Activated CD4-positive, alpha-beta memory T cell treated with anti-CD3 and anti-CD28 coated beads for 36 hours (primary cell): ENCODE measurements at regions not wholly inside any gene's neighbourhood (a gene's known extent, or its start where the extent isn't known, plus 50 kb on each side); places are given as distances from the start of the nearest gene placed in this dataset.

Source experiments
- CTCF ChIA-PET: fragments of 350-600 bp; sonication (Branson Sonifier 250); formaldehyde crosslinking; loops from one replicate; lab custom pipeline; 2021; ENCODE audit warnings: antibody characterized with exemption, inconsistent platforms; lab: Charles Lee
- POLR2A ChIA-PET: fragments of 350-600 bp; sonication (Branson Sonifier 250); formaldehyde crosslinking; loops from one replicate; lab custom pipeline; 2021; ENCODE audit warnings: antibody characterized with exemption; lab: Charles Lee
- DNase-seq: peaks from one replicate; pipeline ENCODE4 v3.0.0-alpha.2; 2020
- H3K27ac Mint-ChIP-seq: one replicate; pipeline ENCODE4 v1.8.0; 2021; ENCODE audit warnings: mixed read lengths
- H3K27me3 Mint-ChIP-seq: one replicate; pipeline ENCODE4 v1.8.0; 2021; ENCODE audit warnings: mixed read lengths
- H3K36me3 Mint-ChIP-seq: one replicate; pipeline ENCODE4 v1.8.0; 2021; ENCODE audit warnings: mixed read lengths
- H3K4me1 Mint-ChIP-seq: one replicate; pipeline ENCODE4 v1.8.0; 2021; ENCODE audit warnings: low read depth, mixed read lengths
- H3K4me3 Mint-ChIP-seq: one replicate; pipeline ENCODE4 v1.8.0; 2021; ENCODE audit warnings: mild to moderate bottlenecking, mixed read lengths
- H3K9me3 Mint-ChIP-seq: one replicate; pipeline ENCODE4 v1.8.0; 2021; ENCODE audit warnings: mixed read lengths
- intact Hi-C: fragments of 100-400 bp; cut with micrococcal nuclease; formaldehyde crosslinking; loops from one replicate; pipeline ENCODE4 v1.15.1; 2023

GRCh38 chr6:66578362-66578761 is 871.3 kb upstream of the EYS start:
- Mint-ChIP-seq H3K36me3 (no peaks in the 10 kb centered on the region), H3K27me3 (no peaks in the 10 kb centered on the region), H3K27ac (no peak overlapping the region), H3K9me3 (peaks cover 5% of the 10 kb centered on the region), H3K4me1 (no peaks in the 10 kb centered on the region), H3K4me3 (no peak overlapping the region)
- DNase-seq = no peak
- POLR2A ChIA-PET = no interaction called here
- intact Hi-C loops = no loop called here
- CTCF ChIA-PET = no interaction called here

DNA sequence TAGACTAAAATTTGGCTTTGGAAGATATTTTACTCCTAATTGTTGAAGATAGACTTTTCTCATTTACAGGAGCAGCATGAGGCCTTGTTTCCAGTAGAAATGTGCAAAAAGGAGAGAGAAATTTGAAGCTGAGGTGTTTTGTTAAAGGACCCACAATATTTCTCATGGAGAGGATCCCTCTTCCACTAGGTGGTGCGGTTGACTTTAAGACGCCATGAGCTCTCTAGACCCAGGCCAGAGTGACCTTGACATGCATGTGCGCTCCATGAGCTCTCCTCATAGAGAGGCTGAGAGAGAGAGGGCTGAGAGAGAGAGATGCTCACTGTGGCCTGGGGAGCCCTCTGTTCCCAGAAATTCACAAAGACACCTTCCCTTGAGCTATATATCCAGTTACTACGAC is 861.2 kb upstream of the EYS start:
- POLR2A ChIA-PET = no interaction called here
- Mint-ChIP-seq H3K4me1 (no peaks in the 10 kb centered on the region), H3K4me3 (no peak overlapping the region), H3K27me3 (no peaks in the 10 kb centered on the region), H3K27ac (no peak overlapping the region), H3K9me3 (peaks cover 4% of the 10 kb centered on the region), H3K36me3 (no peaks in the 10 kb centered on the region)
- CTCF ChIA-PET = no interaction called here
- intact Hi-C loops = no loop called here
- no peak for DNase-seq

GRCh38 chr6:66561479-66561878 is 854.5 kb upstream of the EYS start:
- H3K27me3 Mint-ChIP-seq = no peaks in the 10 kb centered on the region
- H3K4me3 Mint-ChIP-seq = no peak overlapping the region
- CTCF ChIA-PET = no interaction called here
- no peaks in the 10 kb centered on the region for H3K4me1 Mint-ChIP-seq
- H3K9me3 Mint-ChIP-seq = peaks cover 10% of the 10 kb centered on the region
- POLR2A ChIA-PET = no interaction called here
- H3K36me3 Mint-ChIP-seq = no peaks in the 10 kb centered on the region
- no peak overlapping the region for H3K27ac Mint-ChIP-seq
- intact Hi-C loops = no loop called here
- no peak for DNase-seq

- Mint-ChIP-seq H3K9me3 (peaks cover 28% of the 10 kb centered on the region), H3K4me1 (no peaks in the 10 kb centered on the region), H3K27ac (no peak overlapping the region), H3K27me3 (no peaks in the 10 kb centered on the region), H3K4me3 (no peak overlapping the region), H3K36me3 (no peaks in the 10 kb centered on the region)
- DNase-seq = no peak
- ChIA-PET POLR2A (no interaction called here), CTCF (no interaction called here)
- intact Hi-C loops = no loop called here
Observed at GRCh38 chr6:66558189-66558588, 851.2 kb upstream of the EYS start.

GRCh38 chr6:66556936-66557335 is 849.9 kb upstream of the EYS start:
- Mint-ChIP-seq H3K9me3 (peaks cover 27% of the 10 kb centered on the region), H3K4me3 (no peak overlapping the region), H3K36me3 (no peaks in the 10 kb centered on the region), H3K4me1 (no peaks in the 10 kb centered on the region), H3K27ac (no peak overlapping the region), H3K27me3 (no peaks in the 10 kb centered on the region)
- ChIA-PET CTCF (interaction anchor here (0.8 kb wide), 1 partner anchor 23 kb away, joined by 3 read pairs; no protein-coding TSS in a partner anchor), POLR2A (no interaction called here)
- intact Hi-C loops = no loop called here
- no peak for DNase-seq

- Mint-ChIP-seq H3K9me3 (peaks cover 33% of the 10 kb centered on the region), H3K36me3 (no peaks in the 10 kb centered on the region), H3K27ac (no peak overlapping the region), H3K4me3 (no peak overlapping the region), H3K4me1 (no peaks in the 10 kb centered on the region), H3K27me3 (no peaks in the 10 kb centered on the region)
- CTCF ChIA-PET = no interaction called here
- intact Hi-C loops = no loop called here
- POLR2A ChIA-PET = no interaction called here
- no peak for DNase-seq
Observed at GRCh38 chr6:66555082-66555481, 848.1 kb upstream of the EYS start.

DNA sequence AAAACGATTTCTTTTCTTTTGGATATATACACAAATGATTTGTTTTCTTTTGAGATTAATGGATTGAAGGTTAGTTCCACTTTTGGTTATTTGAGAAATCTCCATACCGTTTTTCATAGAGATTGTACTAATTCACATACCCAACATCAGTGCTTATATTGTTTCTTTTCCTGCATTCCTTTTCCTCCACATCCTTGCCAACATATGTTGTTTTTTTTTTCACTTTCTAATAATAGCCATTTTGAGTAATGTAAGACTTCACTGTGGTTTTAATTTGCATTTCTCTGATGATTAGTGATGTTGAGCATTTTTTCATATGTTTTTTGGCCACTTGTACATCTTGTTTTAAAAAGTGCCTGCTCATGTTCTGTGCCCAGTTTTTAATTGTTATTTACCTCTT is 846.4 kb upstream of the EYS start:
- Mint-ChIP-seq H3K27ac (no peak overlapping the region), H3K4me1 (no peaks in the 10 kb centered on the region), H3K9me3 (peaks cover 31% of the 10 kb centered on the region), H3K27me3 (no peaks in the 10 kb centered on the region), H3K4me3 (no peak overlapping the region), H3K36me3 (no peaks in the 10 kb centered on the region)
- POLR2A ChIA-PET = no interaction called here
- CTCF ChIA-PET = no interaction called here
- no peak for DNase-seq
- intact Hi-C loops = no loop called here

GRCh38 chr6:66538551-66539135 is 831.6 kb upstream of the EYS start:
- intact Hi-C loops = no loop called here
- ChIA-PET POLR2A (no interaction called here), CTCF (no interaction called here)
- no peaks in the 10 kb centered on the region for H3K4me1 Mint-ChIP-seq
- H3K9me3 Mint-ChIP-seq = peaks cover 11% of the 10 kb centered on the region
- H3K4me3 Mint-ChIP-seq = no peak overlapping the region
- H3K27ac Mint-ChIP-seq = no peak overlapping the region
- H3K27me3 Mint-ChIP-seq = no peaks in the 10 kb centered on the region
- DNase-seq = no peak
- no peaks in the 10 kb centered on the region for H3K36me3 Mint-ChIP-seq

GRCh38 chr6:66533921-66534404 is 826.9 kb upstream of the EYS start:
- DNase-seq = no peak
- Mint-ChIP-seq H3K9me3 (peaks cover 2% of the 10 kb centered on the region), H3K27ac (no peak overlapping the region), H3K36me3 (no peaks in the 10 kb centered on the region), H3K4me3 (no peak overlapping the region), H3K4me1 (no peaks in the 10 kb centered on the region), H3K27me3 (no peaks in the 10 kb centered on the region)
- intact Hi-C loops = no loop called here
- CTCF ChIA-PET = no interaction called here
- POLR2A ChIA-PET = no interaction called here

DNA sequence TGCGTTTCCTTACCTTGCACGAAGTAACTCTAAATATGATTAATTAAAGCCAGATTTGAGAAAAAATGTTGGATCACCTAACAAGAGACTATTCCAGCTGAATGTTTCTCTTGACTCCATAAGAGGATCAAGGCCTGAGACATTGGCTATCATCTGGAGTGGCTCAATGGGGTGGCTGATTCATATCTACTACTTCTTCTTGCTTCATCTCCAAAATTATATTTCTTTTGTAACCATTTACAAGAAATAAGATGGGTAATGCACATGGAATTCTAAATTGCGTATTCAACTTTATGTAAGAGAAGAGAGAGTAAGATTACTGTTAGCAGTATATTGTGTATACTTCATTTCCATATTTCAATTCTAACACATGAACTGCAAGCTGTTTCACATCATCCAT is 819.0 kb upstream of the EYS start:
- intact Hi-C loops = no loop called here
- Mint-ChIP-seq H3K27me3 (no peaks in the 10 kb centered on the region), H3K36me3 (no peaks in the 10 kb centered on the region), H3K27ac (no peak overlapping the region), H3K4me3 (no peak overlapping the region), H3K4me1 (no peaks in the 10 kb centered on the region), H3K9me3 (peaks cover 7% of the 10 kb centered on the region)
- ChIA-PET POLR2A (no interaction called here), CTCF (no interaction called here)
- no peak for DNase-seq

DNA sequence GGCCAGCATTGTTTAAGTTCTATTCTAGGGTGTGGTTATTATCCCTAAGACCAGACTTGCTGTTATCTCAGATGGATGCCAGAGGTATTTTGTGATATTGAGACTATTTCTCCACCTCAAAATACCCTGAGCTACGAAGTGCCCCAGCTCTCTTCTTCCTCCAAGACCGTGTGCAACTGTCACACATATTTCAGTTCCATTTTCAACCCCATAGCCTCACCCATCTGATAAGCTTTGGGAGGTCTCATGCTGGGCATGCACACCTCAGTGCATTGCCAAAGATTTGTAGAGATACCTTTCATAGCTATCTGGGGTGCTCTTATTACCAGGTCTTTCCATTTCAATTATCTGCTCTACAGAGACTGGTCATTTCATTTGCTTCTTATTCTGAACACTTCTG is 815.8 kb upstream of the EYS start:
- intact Hi-C loops = no loop called here
- Mint-ChIP-seq H3K4me3 (no peak overlapping the region), H3K36me3 (no peaks in the 10 kb centered on the region), H3K4me1 (no peaks in the 10 kb centered on the region), H3K9me3 (peaks cover 7% of the 10 kb centered on the region), H3K27me3 (no peaks in the 10 kb centered on the region), H3K27ac (no peak overlapping the region)
- ChIA-PET CTCF (no interaction called here), POLR2A (no interaction called here)
- DNase-seq = no peak

GRCh38 chr6:66516377-66516776 is 809.4 kb upstream of the EYS start:
- DNase-seq = no peak
- POLR2A ChIA-PET = no interaction called here
- H3K27me3 Mint-ChIP-seq = no peaks in the 10 kb centered on the region

DNA sequence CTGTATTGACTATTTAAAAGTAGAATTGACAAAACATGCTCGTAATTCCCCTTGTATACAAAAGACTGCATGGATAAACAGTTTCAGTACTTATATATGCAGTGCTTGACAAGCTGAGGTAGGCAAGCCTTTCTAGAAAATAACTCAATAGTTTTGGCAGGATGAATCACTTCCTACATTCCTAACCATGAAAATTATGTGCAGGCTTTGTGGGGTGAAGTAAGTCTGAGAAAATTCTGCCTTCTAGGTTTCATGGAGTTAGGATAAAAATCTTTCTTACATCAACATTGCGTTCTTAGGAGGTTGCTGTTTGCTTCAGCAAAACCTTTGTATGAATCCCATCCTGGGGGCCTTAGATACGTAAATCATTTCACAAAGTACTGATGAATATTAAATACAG is 801.4 kb upstream of the EYS start:
- no peak for DNase-seq
- Mint-ChIP-seq H3K36me3 (no peaks in the 10 kb centered on the region), H3K27me3 (no peaks in the 10 kb centered on the region), H3K27ac (no peak overlapping the region), H3K9me3 (peaks cover 11% of the 10 kb centered on the region), H3K4me1 (no peaks in the 10 kb centered on the region), H3K4me3 (no peak overlapping the region)
- CTCF ChIA-PET = no interaction called here
- intact Hi-C loops = no loop called here
- POLR2A ChIA-PET = no interaction called here

More at GRCh38 chr6:66516377-66516776, 809.4 kb upstream of the EYS start:
- no peak overlapping the region for H3K4me3 Mint-ChIP-seq
- H3K36me3 Mint-ChIP-seq = no peaks in the 10 kb centered on the region
- intact Hi-C loops = no loop called here
- CTCF ChIA-PET = interaction anchor here (0.7 kb wide), 1 partner anchor 40 kb away, joined by 4 read pairs; no protein-coding TSS in a partner anchor
- no peak overlapping the region for H3K27ac Mint-ChIP-seq
- no peaks in the 10 kb centered on the region for H3K4me1 Mint-ChIP-seq
- H3K9me3 Mint-ChIP-seq = peaks cover 8% of the 10 kb centered on the region
